ENCODE measurements at regions not wholly inside any gene's neighbourhood (a gene's known extent, or its start where the extent isn't known, plus 50 kb on each side); places are given as distances from the start of the nearest gene placed in this dataset.

DNA sequence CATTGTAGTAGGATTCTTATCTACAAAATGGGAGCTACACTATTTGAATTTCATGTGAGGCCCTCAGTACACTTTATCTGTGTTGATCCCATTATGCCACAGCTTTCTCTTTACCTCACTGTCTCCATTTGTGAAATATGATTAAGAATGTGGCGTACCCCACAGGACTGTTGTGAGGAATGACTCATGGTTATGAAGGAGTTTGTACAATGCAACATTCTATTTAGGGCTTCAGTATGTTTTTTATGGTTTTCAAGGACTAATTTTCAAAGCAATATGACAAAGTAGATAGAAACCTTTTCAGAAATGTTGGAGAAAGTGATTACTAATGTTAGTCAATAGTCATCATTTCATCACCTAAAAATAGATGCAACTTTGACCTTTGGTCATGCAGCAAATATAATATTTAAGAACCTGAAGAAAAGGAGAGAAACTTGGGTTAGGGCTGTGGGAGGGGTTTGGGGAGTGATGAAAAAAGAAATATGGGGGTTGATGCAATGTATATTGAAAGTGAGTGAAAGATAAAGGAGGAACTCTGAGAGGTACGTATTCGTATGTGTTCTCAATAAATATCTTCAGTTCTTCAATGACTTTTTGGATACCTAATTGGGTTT lies 53.7 kb upstream of the PIP5K1B start:
- Histone ChIP-seq H3K36me3 (no peaks in the 10 kb centered on the region), H3K9me3 (no peaks in the 10 kb centered on the region), H3K4me1 (no peaks in the 10 kb centered on the region), H3K27ac (no peak overlapping the region), H3K27me3 (no peaks in the 10 kb centered on the region), H3K4me3 (no peak overlapping the region)
- ATAC-seq (ENCODE audit: low FRiP score in 2 of 2) (no peak), DNase-seq (no peak)
- 87 to 92% methylated on average over 3 of the region's 3 CpGs for WGBS, 2 donors
- TF ChIP-seq POLR2AphosphoS5 (IDR thresholded peaks at IDR 0.05) (no peak), POLR2A (IDR thresholded peaks at IDR 0.05) (no peak), EP300 (IDR thresholded peaks at IDR 0.05) (no peak)
- TF ChIP-seq, protein P1, sequence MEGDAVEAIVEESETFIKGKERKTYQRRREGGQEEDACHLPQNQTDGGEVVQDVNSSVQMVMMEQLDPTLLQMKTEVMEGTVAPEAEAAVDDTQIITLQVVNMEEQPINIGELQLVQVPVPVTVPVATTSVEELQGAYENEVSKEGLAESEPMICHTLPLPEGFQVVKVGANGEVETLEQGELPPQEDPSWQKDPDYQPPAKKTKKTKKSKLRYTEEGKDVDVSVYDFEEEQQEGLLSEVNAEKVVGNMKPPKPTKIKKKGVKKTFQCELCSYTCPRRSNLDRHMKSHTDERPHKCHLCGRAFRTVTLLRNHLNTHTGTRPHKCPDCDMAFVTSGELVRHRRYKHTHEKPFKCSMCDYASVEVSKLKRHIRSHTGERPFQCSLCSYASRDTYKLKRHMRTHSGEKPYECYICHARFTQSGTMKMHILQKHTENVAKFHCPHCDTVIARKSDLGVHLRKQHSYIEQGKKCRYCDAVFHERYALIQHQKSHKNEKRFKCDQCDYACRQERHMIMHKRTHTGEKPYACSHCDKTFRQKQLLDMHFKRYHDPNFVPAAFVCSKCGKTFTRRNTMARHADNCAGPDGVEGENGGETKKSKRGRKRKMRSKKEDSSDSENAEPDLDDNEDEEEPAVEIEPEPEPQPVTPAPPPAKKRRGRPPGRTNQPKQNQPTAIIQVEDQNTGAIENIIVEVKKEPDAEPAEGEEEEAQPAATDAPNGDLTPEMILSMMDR (IDR thresholded peaks at IDR 0.05), result no peak

- ATAC-seq (ENCODE audit: low FRiP score in 2 of 2), result no peak
Measured at GRCh38 chr9:68653141-68653595, 51.9 kb upstream of the PIP5K1B start.

GRCh38 chr9:68654075-68654474 lies 51.0 kb upstream of the PIP5K1B start:
- no peak overlapping the region for H3K4me3 ChIP-seq

More at GRCh38 chr9:68653141-68653595, 51.9 kb upstream of the PIP5K1B start:
- TF ChIP-seq EP300 (IDR thresholded peaks at IDR 0.05), result no peak
- TF ChIP-seq, protein P1 (IDR thresholded peaks at IDR 0.05), result no peak
- no peak for TF ChIP-seq POLR2A (IDR thresholded peaks at IDR 0.05)
- no peak for TF ChIP-seq POLR2AphosphoS5 (IDR thresholded peaks at IDR 0.05)
- no peaks in the 10 kb centered on the region for H3K36me3 ChIP-seq
- H3K4me3 ChIP-seq, result no peak overlapping the region
- DNase-seq, result no peak
- no peaks in the 10 kb centered on the region for H3K27me3 ChIP-seq
- no peaks in the 10 kb centered on the region for H3K9me3 ChIP-seq
- no peak overlapping the region for H3K27ac ChIP-seq
- H3K4me1 ChIP-seq, result no peaks in the 10 kb centered on the region
- 89 to 91% methylated on average over 6 of the region's 6 CpGs for WGBS, 2 donors

More at GRCh38 chr9:68654075-68654474, 51.0 kb upstream of the PIP5K1B start:
- Histone ChIP-seq H3K4me1 (no peaks in the 10 kb centered on the region), H3K9me3 (no peaks in the 10 kb centered on the region), H3K27me3 (no peaks in the 10 kb centered on the region), H3K27ac (no peak overlapping the region), H3K36me3 (no peaks in the 10 kb centered on the region)
- DNase-seq (no peak), ATAC-seq (ENCODE audit: low FRiP score in 2 of 2) (no peak)
- WGBS, 2 donors, result 74 to 86% methylated on average over 5 of the region's 5 CpGs
- TF ChIP-seq EP300 (IDR thresholded peaks at IDR 0.05), result no peak
- no peak for TF ChIP-seq POLR2AphosphoS5 (IDR thresholded peaks at IDR 0.05)
- TF ChIP-seq POLR2A (IDR thresholded peaks at IDR 0.05), result no peak
- TF ChIP-seq, protein P1 (IDR thresholded peaks at IDR 0.05), result no peak
